ENCODE measurements at regions not wholly inside any gene's neighbourhood (a gene's known extent, or its start where the extent isn't known, plus 50 kb on each side); places are given as distances from the start of the nearest gene placed in this dataset.

- no peak for TF ChIP-seq EZH2 (IDR thresholded peaks at IDR 0.05; ENCODE audit: borderline replicate concordance, insufficient read depth, low read depth, low read length, poor library complexity, severe bottlenecking)
- peak; percentile 70 for TF ChIP-seq CTCF (IDR thresholded peaks at IDR 0.05)
- ChIA-PET CTCF (interaction anchor here (1.1 to 1.5 kb wide), 4 partner anchors 8 to 288 kb away, joined by 3 to 4 read pairs (median 4); no protein-coding TSS in a partner anchor), POLR2A (interaction anchor here (0.6 kb wide), 1 partner anchor 238 kb away, joined by 8 read pairs; no protein-coding TSS in a partner anchor)
- H3K4me1 ChIP-seq (ENCODE audit: control insufficient read depth in 2 of 2, insufficient read depth in 2 of 2, low read length in 2 of 2) = no peaks in the 10 kb centered on the region
- H3K9me3 ChIP-seq (ENCODE audit: control extremely low read depth in 1 of 3, control insufficient read depth in 2 of 3, insufficient read depth in 1 of 3, low read length in 2 of 3) = no peaks in the 10 kb centered on the region
- H3K9ac ChIP-seq (ENCODE audit: low read length) = no peak overlapping the region
- no CpG with 5 or more reads among the region's 3 CpGs for WGBS (ENCODE audit: insufficient coverage)
- intact Hi-C loops (cut with micrococcal nuclease) = loop anchor here (1.0 kb wide), 2 partner anchors 101 to 235 kb away; partner anchors contain the start of gene JADE1
- ATAC-seq (ENCODE audit: low read depth) = no peak
- no peak overlapping the region for H3K4me3 ChIP-seq (ENCODE audit: control extremely low read depth in 1 of 5, extremely low read depth in 1 of 5, insufficient read depth in 1 of 5, low read depth in 2 of 5, low read length in 4 of 5)
- H3K27me3 ChIP-seq (replicated peaks in 1 of 4; ENCODE audit: control extremely low read depth in 1 of 4, control insufficient read depth in 3 of 4, insufficient read depth in 4 of 4, low read length in 3 of 4) = no peaks in the 10 kb centered on the region
- no peak overlapping the region for H3K27ac ChIP-seq (ENCODE audit: low read length in 2 of 2)
- H3K4me3 Mint-ChIP-seq = no peak overlapping the region
- H3K79me2 ChIP-seq (ENCODE audit: control insufficient read depth, insufficient read depth, low read length) = no peaks in the 10 kb centered on the region
- no peaks in the 10 kb centered on the region for H3K4me1 Mint-ChIP-seq
- H3K36me3 ChIP-seq (replicated peaks in 1 of 2; ENCODE audit: control extremely low read depth in 1 of 2, control insufficient read depth in 1 of 2, extremely low read depth in 1 of 2, insufficient read depth in 2 of 2, low read length in 1 of 2) = no peaks in the 10 kb centered on the region
- H3K4me2 ChIP-seq (replicated peaks; ENCODE audit: low read depth, low read length, poor library complexity, severe bottlenecking) = no peak overlapping the region
- H3K9me3 Mint-ChIP-seq (ENCODE audit: insufficient read depth) = no peaks in the 10 kb centered on the region
- no peak overlapping the region for H2AFZ ChIP-seq (ENCODE audit: insufficient read depth, low read depth, low read length, poor library complexity, severe bottlenecking)
- H3K27ac Mint-ChIP-seq = no peak overlapping the region
- H4K20me1 ChIP-seq (ENCODE audit: control insufficient read depth, insufficient read depth, low read length, poor library complexity, severe bottlenecking) = no peaks in the 10 kb centered on the region
- peaks cover 14% of the 10 kb centered on the region for H3K27me3 Mint-ChIP-seq
- peak; percentile 67 for DNase-seq
Measured at GRCh38 chr4:128574706-128575105, 234.8 kb upstream of the JADE1 start.

GRCh38 chr4:128573781-128574508, 235.6 kb upstream of the JADE1 start:
- Mint-ChIP-seq H3K4me3 (no peak overlapping the region), H3K9me3 (ENCODE audit: insufficient read depth) (no peaks in the 10 kb centered on the region), H3K27me3 (peaks cover 19% of the 10 kb centered on the region), H3K27ac (no peak overlapping the region), H3K4me1 (no peaks in the 10 kb centered on the region)
- Histone ChIP-seq H3K79me2 (ENCODE audit: control insufficient read depth, insufficient read depth, low read length) (no peaks in the 10 kb centered on the region), H3K9ac (ENCODE audit: low read length) (no peak overlapping the region), H3K27me3 (replicated peaks in 1 of 4; ENCODE audit: control extremely low read depth in 1 of 4, control insufficient read depth in 3 of 4, insufficient read depth in 4 of 4, low read length in 3 of 4) (no peaks in the 10 kb centered on the region), H3K4me1 (ENCODE audit: control insufficient read depth in 2 of 2, insufficient read depth in 2 of 2, low read length in 2 of 2) (no peaks in the 10 kb centered on the region), H3K4me2 (replicated peaks; ENCODE audit: low read depth, low read length, poor library complexity, severe bottlenecking) (no peak overlapping the region), H3K9me3 (ENCODE audit: control extremely low read depth in 1 of 3, control insufficient read depth in 2 of 3, insufficient read depth in 1 of 3, low read length in 2 of 3) (no peaks in the 10 kb centered on the region), H3K27ac (ENCODE audit: low read length in 2 of 2) (no peak overlapping the region), H3K36me3 (replicated peaks in 1 of 2; ENCODE audit: control extremely low read depth in 1 of 2, control insufficient read depth in 1 of 2, extremely low read depth in 1 of 2, insufficient read depth in 2 of 2, low read length in 1 of 2) (no peaks in the 10 kb centered on the region), H4K20me1 (ENCODE audit: control insufficient read depth, insufficient read depth, low read length, poor library complexity, severe bottlenecking) (no peaks in the 10 kb centered on the region), H3K4me3 (ENCODE audit: control extremely low read depth in 1 of 5, extremely low read depth in 1 of 5, insufficient read depth in 1 of 5, low read depth in 2 of 5, low read length in 4 of 5) (no peak overlapping the region), H2AFZ (ENCODE audit: insufficient read depth, low read depth, low read length, poor library complexity, severe bottlenecking) (no peak overlapping the region)
- TF ChIP-seq EZH2 (IDR thresholded peaks at IDR 0.05; ENCODE audit: borderline replicate concordance, insufficient read depth, low read depth, low read length, poor library complexity, severe bottlenecking) = no peak
- TF ChIP-seq CTCF (IDR thresholded peaks at IDR 0.05) = no peak
- ATAC-seq (ENCODE audit: low read depth) (no peak), DNase-seq (no peak)
- POLR2A ChIA-PET = interaction anchor here (0.6 kb wide), 1 partner anchor 239 kb away, joined by 8 read pairs; no protein-coding TSS in a partner anchor
- CTCF ChIA-PET = interaction anchor here (1.1 to 1.5 kb wide), 3 partner anchors 9 to 288 kb away, joined by 3 to 4 read pairs (median 4); no protein-coding TSS in a partner anchor
- WGBS (ENCODE audit: insufficient coverage) = 87% methylated on average over 3 of the region's 4 CpGs
- intact Hi-C loops (cut with micrococcal nuclease) = loop anchor here (1.0 kb wide), 2 partner anchors 101 to 235 kb away; partner anchors contain the start of gene JADE1
